ENCODE measurements at regions not wholly inside any gene's neighbourhood (a gene's known extent, or its start where the extent isn't known, plus 50 kb on each side); places are given as distances from the start of the nearest gene placed in this dataset.

DNA sequence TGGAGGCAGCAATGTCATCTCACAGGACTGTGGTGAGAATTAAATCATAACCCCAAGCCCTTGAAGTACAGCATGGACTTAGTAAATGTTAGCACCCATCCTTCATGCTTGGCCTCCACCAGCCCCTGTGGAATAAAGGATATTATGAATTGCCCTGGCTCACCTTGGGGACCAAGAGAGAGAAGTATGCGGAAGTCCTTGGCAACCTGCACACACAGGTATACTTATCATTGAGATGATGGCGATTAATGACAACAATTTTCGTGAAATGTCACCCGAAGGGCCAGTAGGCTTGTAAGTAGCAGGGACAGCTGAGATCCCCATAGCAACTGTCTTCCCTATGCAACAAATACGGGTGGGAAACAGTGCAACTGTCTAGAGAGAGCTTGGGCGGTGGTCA, 102.0 kb downstream of the FAM43A start:
- H3K79me1 ChIP-seq (ENCODE audit: low read depth in 1 of 2, low read length in 2 of 2) = no peaks in the 10 kb centered on the region
- no peaks in the 10 kb centered on the region for H3K9me1 ChIP-seq (ENCODE audit: insufficient read depth, low read length)
- no peak overlapping the region for H3K4ac ChIP-seq (ENCODE audit: low read depth, low read length)
- H3K4me2 ChIP-seq (ENCODE audit: low read depth, low read length) = no peak overlapping the region
- no peaks in the 10 kb centered on the region for H3K4me1 ChIP-seq (ENCODE audit: control insufficient read depth, insufficient read depth, low read length)
- no peaks in the 10 kb centered on the region for H3K36me3 ChIP-seq (ENCODE audit: control insufficient read depth, insufficient read depth, low read length)
- no peak overlapping the region for H2BK15ac ChIP-seq (ENCODE audit: low read depth, low read length)
- H3K4me3 ChIP-seq (ENCODE audit: insufficient read depth, low read depth, low read length) = no peak overlapping the region
- dilution Hi-C loops (cut with HindIII; ENCODE audit: low sequenced_read_pairs, unreplicated experiment) (no loop called here), in situ Hi-C loops (cut with MboI; ENCODE audit: low sequenced_read_pairs) (no loop called here), intact Hi-C loops (cut with micrococcal nuclease) (no loop called here)
- no peak overlapping the region for H4K91ac ChIP-seq (ENCODE audit: insufficient read depth, low read depth, low read length)
- ATAC-seq (ENCODE audit: low read depth) (no peak), DNase-seq (no peak)
- peaks cover 23% of the 10 kb centered on the region for H3K27me3 ChIP-seq (ENCODE audit: control insufficient read depth, insufficient read depth, low read length)
- no peak overlapping the region for H3K14ac ChIP-seq (replicated peaks; ENCODE audit: low read depth, low read length)
- 70% methylated on average over 2 of the region's 6 CpGs; no CpG with 5 or more reads in 1 of the 2 experiments for WGBS, 2 experiments (ENCODE audit: extremely low coverage in 2 of 2, insufficient read length in 1 of 2)
- no peak overlapping the region for H2BK5ac ChIP-seq (ENCODE audit: low read depth, low read length, poor library complexity, severe bottlenecking)
- TF ChIP-seq CEBPB (IDR thresholded peaks at IDR 0.05; ENCODE audit: low read depth, low read length) = no peak
- no peak for TF ChIP-seq RCOR1 (IDR thresholded peaks at IDR 0.05; ENCODE audit: insufficient replicate concordance, low read length)
- TF ChIP-seq SMC3 (IDR thresholded peaks at IDR 0.05; ENCODE audit: low read depth, low read length) = no peak
- TF ChIP-seq, protein P1, sequence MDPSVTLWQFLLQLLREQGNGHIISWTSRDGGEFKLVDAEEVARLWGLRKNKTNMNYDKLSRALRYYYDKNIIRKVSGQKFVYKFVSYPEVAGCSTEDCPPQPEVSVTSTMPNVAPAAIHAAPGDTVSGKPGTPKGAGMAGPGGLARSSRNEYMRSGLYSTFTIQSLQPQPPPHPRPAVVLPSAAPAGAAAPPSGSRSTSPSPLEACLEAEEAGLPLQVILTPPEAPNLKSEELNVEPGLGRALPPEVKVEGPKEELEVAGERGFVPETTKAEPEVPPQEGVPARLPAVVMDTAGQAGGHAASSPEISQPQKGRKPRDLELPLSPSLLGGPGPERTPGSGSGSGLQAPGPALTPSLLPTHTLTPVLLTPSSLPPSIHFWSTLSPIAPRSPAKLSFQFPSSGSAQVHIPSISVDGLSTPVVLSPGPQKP (IDR thresholded peaks at IDR 0.05; ENCODE audit: borderline replicate concordance, low read depth, low read length) = no peak
- TF ChIP-seq BHLHE40 (IDR thresholded peaks at IDR 0.05; ENCODE audit: low read depth, low read length) = no peak
- TF ChIP-seq FOS (IDR thresholded peaks at IDR 0.05; ENCODE audit: low read depth, low read length) = no peak
- no peak for TF ChIP-seq MXI1 (IDR thresholded peaks at IDR 0.05; ENCODE audit: borderline replicate concordance, low read depth, low read length)
- TF ChIP-seq POLR2A (IDR thresholded peaks at IDR 0.05; ENCODE audit: low read depth, low read length) = no peak
- no peak for TF ChIP-seq NFE2L2 (IDR thresholded peaks at IDR 0.05; ENCODE audit: low read depth, low read length)
- no peak for TF ChIP-seq MAFK (IDR thresholded peaks at IDR 0.05; ENCODE audit: low read depth, low read length)
- TF ChIP-seq MAZ (IDR thresholded peaks at IDR 0.05; ENCODE audit: borderline replicate concordance, low read depth, low read length) = no peak
- TF ChIP-seq, protein P2, sequence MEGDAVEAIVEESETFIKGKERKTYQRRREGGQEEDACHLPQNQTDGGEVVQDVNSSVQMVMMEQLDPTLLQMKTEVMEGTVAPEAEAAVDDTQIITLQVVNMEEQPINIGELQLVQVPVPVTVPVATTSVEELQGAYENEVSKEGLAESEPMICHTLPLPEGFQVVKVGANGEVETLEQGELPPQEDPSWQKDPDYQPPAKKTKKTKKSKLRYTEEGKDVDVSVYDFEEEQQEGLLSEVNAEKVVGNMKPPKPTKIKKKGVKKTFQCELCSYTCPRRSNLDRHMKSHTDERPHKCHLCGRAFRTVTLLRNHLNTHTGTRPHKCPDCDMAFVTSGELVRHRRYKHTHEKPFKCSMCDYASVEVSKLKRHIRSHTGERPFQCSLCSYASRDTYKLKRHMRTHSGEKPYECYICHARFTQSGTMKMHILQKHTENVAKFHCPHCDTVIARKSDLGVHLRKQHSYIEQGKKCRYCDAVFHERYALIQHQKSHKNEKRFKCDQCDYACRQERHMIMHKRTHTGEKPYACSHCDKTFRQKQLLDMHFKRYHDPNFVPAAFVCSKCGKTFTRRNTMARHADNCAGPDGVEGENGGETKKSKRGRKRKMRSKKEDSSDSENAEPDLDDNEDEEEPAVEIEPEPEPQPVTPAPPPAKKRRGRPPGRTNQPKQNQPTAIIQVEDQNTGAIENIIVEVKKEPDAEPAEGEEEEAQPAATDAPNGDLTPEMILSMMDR (conservative IDR thresholded peaks at IDR 0.05; ENCODE audit: low read depth, low read length) = no peak
- TF ChIP-seq, protein P3, sequence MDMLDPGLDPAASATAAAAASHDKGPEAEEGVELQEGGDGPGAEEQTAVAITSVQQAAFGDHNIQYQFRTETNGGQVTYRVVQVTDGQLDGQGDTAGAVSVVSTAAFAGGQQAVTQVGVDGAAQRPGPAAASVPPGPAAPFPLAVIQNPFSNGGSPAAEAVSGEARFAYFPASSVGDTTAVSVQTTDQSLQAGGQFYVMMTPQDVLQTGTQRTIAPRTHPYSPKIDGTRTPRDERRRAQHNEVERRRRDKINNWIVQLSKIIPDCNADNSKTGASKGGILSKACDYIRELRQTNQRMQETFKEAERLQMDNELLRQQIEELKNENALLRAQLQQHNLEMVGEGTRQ (IDR thresholded peaks at IDR 0.05; ENCODE audit: low read depth, low read length) = no peak
- TF ChIP-seq RAD21 (IDR thresholded peaks at IDR 0.05; ENCODE audit: low read length) = no peak
- no peak for TF ChIP-seq RFX5 (IDR thresholded peaks at IDR 0.05; ENCODE audit: low read depth, low read length)
- ChIA-PET POLR2A (ENCODE audit: unreplicated experiment) (no interaction called here), CTCF (no interaction called here)
- no peak overlapping the region for H2AK9ac ChIP-seq (replicated peaks; ENCODE audit: low read depth, low read length, poor library complexity)
- no peaks in the 10 kb centered on the region for H3K9me3 ChIP-seq (ENCODE audit: control insufficient read depth, insufficient read depth, low read length)
- H3K56ac ChIP-seq (ENCODE audit: extremely low read depth, insufficient read depth, low read length) = no peak overlapping the region
- no peak overlapping the region for H3K27ac ChIP-seq (ENCODE audit: insufficient read depth, low read length)
- no peak overlapping the region for H3K23ac ChIP-seq (ENCODE audit: low read depth, low read length)
- H2BK20ac ChIP-seq (ENCODE audit: low read depth, low read length) = no peak overlapping the region
- no TSS peak for BruUV-seq (replicated peaks)
- H2AFZ ChIP-seq (replicated peaks; ENCODE audit: low read length, poor library complexity) = no peak overlapping the region
- no peak overlapping the region for H4K5ac ChIP-seq (ENCODE audit: low read depth, low read length)
- H2AK5ac ChIP-seq (ENCODE audit: low read depth, low read length) = no peak overlapping the region
- no peaks in the 10 kb centered on the region for H4K20me1 ChIP-seq (ENCODE audit: insufficient read depth, low read length)
- H3K18ac ChIP-seq (ENCODE audit: low read depth, low read length) = no peak overlapping the region
- H4K8ac ChIP-seq (ENCODE audit: low read depth in 2 of 2, low read length in 2 of 2) = no peak overlapping the region
- H2BK120ac ChIP-seq (ENCODE audit: low read depth, low read length) = no peak overlapping the region
- H3K9ac ChIP-seq (ENCODE audit: low read depth, low read length) = no peak overlapping the region

Measured in IMR-90 (cell line).